AG04450 (cell line): ENCODE measurements at regions not wholly inside any gene's neighbourhood (a gene's known extent, or its start where the extent isn't known, plus 50 kb on each side); places are given as distances from the start of the nearest gene placed in this dataset.

Experiments
- CTCF ChIA-PET: fragments of 300-600, 350-600 bp; formaldehyde crosslinking; extraction: SDS; loops from one replicate; lab custom pipeline; 2022; ENCODE audit warnings: antibody characterized with exemption, inconsistent platforms; lab: Charles Lee
- POLR2A ChIA-PET: fragments of 350-600 bp; formaldehyde crosslinking; extraction: SDS; loops from one replicate; lab custom pipeline; 2021; ENCODE audit warnings: antibody characterized with exemption, inconsistent platforms; lab: Yijun Ruan, JAX
- DNase-seq: peaks from one replicate; pipeline ENCODE4 v3.0.0-alpha.2; 2011; ENCODE audit warnings: low read depth, low spot score
- H3K27ac ChIP-seq: one replicate; pipeline ENCODE4 v1.5.1; 2012; ENCODE audit warnings: low read depth, low read length, control low read depth
- H3K27me3 ChIP-seq: one replicate; pipeline ENCODE4 v1.6.0; 2012; ENCODE audit warnings: low read length; ENCODE audit not compliant: control insufficient read depth, insufficient read depth
- H3K4me3 ChIP-seq: 2 replicates; pipeline ENCODE4 v1.5.1; 2011; ENCODE audit warnings: mild to moderate bottlenecking, low read depth, low read length, control low read depth
- H3K9me3 ChIP-seq: 2 replicates; pipeline ENCODE4 v1.5.1; 2012; ENCODE audit warnings: low read length; ENCODE audit not compliant: control insufficient read depth, insufficient read depth
- CTCF ChIP-seq: IDR thresholded peaks from 2 replicates; pipeline ENCODE4 v1.5.1; 2011; ENCODE audit warnings: low read depth, low read length, control low read depth, inconsistent platforms

- H3K27me3 ChIP-seq = peaks cover 7% of the 10 kb centered on the region
- CTCF ChIA-PET = interaction anchor here (1.5 kb wide), 1 partner anchor 45 kb away, joined by 3 read pairs; no protein-coding TSS in a partner anchor
- TF ChIP-seq CTCF = no peak
- no peak overlapping the region for H3K4me3 ChIP-seq
- no peak for DNase-seq
- POLR2A ChIA-PET = no interaction called here
- no peaks in the 10 kb centered on the region for H3K9me3 ChIP-seq
- H3K27ac ChIP-seq = no peak overlapping the region
Observed at GRCh38 chr6:2589171-2589661, 161.5 kb downstream of the MYLK4 start.

GRCh38 chr6:2583459-2583858 is 167.3 kb downstream of the MYLK4 start:
- Histone ChIP-seq H3K9me3 (no peaks in the 10 kb centered on the region; the same call in 1 of the 2 replicates), H3K27me3 (peaks cover 2% of the 10 kb centered on the region), H3K27ac (no peak overlapping the region), H3K4me3 (no peak overlapping the region)
- POLR2A ChIA-PET = no interaction called here
- CTCF ChIA-PET = no interaction called here
- DNase-seq = no peak
- TF ChIP-seq CTCF = no peak

GRCh38 chr6:2582268-2582667 is 168.5 kb downstream of the MYLK4 start:
- no peak for TF ChIP-seq CTCF
- CTCF ChIA-PET = no interaction called here
- Histone ChIP-seq H3K4me3 (no peak overlapping the region), H3K27ac (no peak overlapping the region), H3K27me3 (peaks cover 2% of the 10 kb centered on the region), H3K9me3 (no peaks in the 10 kb centered on the region; the same call in 1 of the 2 replicates)
- POLR2A ChIA-PET = no interaction called here
- no peak for DNase-seq

- Histone ChIP-seq H3K27me3 (peaks cover 2% of the 10 kb centered on the region), H3K27ac (no peak overlapping the region), H3K9me3 (no peaks in the 10 kb centered on the region; the same call in 1 of the 2 replicates), H3K4me3 (no peak overlapping the region)
- CTCF ChIA-PET = no interaction called here
- POLR2A ChIA-PET = no interaction called here
- TF ChIP-seq CTCF = no peak
- DNase-seq = no peak
Observed at GRCh38 chr6:2581611-2582010, 169.1 kb downstream of the MYLK4 start.

GRCh38 chr6:2581011-2581410 is 169.7 kb downstream of the MYLK4 start:
- DNase-seq = no peak
- Histone ChIP-seq H3K27ac (no peak overlapping the region), H3K27me3 (peaks cover 2% of the 10 kb centered on the region), H3K4me3 (no peak overlapping the region), H3K9me3 (no peaks in the 10 kb centered on the region; the same call in 1 of the 2 replicates)
- ChIA-PET CTCF (no interaction called here), POLR2A (no interaction called here)
- TF ChIP-seq CTCF = no peak
